ENCODE measurements at regions not wholly inside any gene's neighbourhood (a gene's known extent, or its start where the extent isn't known, plus 50 kb on each side); places are given as distances from the start of the nearest gene placed in this dataset.

GRCh38 chr17:34841467-34841866, 119.8 kb downstream of the CCT6B start:
- no peak for ATAC-seq
- Histone ChIP-seq H3K9me3 (no peaks in the 10 kb centered on the region), H3K4me1 (ENCODE audit: low read depth) (no peaks in the 10 kb centered on the region), H3K36me3 (ENCODE audit: low read depth) (no peaks in the 10 kb centered on the region), H3K4me3 (no peak overlapping the region)
- no peak for DNase-seq
- intact Hi-C loops (cut with DNase I, micrococcal nuclease): no loop called here
- TF ChIP-seq CTCF (IDR thresholded peaks at IDR 0.05): no peak

DNA sequence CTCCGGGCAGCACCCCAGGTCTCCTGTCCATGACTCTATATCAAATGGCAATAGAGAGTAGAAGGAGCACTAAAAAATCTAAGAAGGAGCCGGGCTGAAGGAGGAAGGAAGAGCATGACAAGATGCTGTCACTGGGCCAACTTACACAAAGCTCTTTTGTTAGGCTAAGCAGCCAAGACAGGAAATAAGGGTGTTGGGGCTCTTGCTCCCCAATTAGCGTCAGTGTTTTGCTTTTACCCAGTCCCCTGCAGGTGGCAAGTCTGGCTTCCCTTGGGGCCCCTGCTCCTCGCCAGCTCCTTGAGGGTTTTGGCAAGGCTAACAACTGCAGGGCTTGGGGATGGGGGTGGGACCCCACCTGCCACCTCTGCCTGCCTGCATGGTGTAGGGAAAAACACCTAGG, 120.5 kb downstream of the CCT6B start:
- no peak for TF ChIP-seq CTCF (IDR thresholded peaks at IDR 0.05)
- no peak overlapping the region for H3K4me3 ChIP-seq
- no peaks in the 10 kb centered on the region for H3K36me3 ChIP-seq (ENCODE audit: low read depth)
- H3K4me1 ChIP-seq (ENCODE audit: low read depth): no peaks in the 10 kb centered on the region
- intact Hi-C loops (cut with DNase I, micrococcal nuclease): no loop called here
- peak in 1 of 3 donors; percentile 1 for DNase-seq
- ATAC-seq: no peak
- no peaks in the 10 kb centered on the region for H3K9me3 ChIP-seq

GRCh38 chr17:34837876-34838478, 123.3 kb downstream of the CCT6B start:
- ATAC-seq (no peak), DNase-seq (no peak)
- Histone ChIP-seq H3K4me3 (no peak overlapping the region), H3K9me3 (no peaks in the 10 kb centered on the region), H3K4me1 (ENCODE audit: low read depth) (no peaks in the 10 kb centered on the region), H3K36me3 (ENCODE audit: low read depth) (no peaks in the 10 kb centered on the region)
- no peak for TF ChIP-seq CTCF (IDR thresholded peaks at IDR 0.05)
- intact Hi-C loops (cut with DNase I, micrococcal nuclease): no loop called here

DNA sequence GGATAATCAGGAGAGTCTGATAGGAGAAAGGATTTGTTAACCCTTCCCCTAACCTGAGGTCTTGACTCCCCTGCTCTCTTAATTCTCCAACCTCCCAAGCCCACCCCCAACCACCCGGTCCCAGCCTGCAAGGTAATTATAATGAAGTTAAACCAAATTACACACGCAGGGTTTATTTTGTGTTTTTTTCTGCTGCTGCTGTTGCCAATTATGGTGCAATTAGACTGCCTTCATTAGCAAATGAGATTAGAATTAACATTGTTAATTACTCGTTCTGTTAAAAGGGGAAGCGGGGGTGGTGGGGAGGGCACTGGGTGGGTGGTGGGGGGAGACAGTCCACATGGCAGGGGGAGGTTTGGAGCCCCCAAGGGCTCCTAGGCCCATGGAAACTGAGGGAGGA, 128.9 kb downstream of the CCT6B start:
- intact Hi-C loops (cut with DNase I, micrococcal nuclease): no loop called here
- Histone ChIP-seq H3K4me3 (no peak overlapping the region), H3K4me1 (ENCODE audit: low read depth) (no peaks in the 10 kb centered on the region), H3K36me3 (ENCODE audit: low read depth) (no peaks in the 10 kb centered on the region), H3K9me3 (no peaks in the 10 kb centered on the region)
- no peak for ATAC-seq
- no peak for DNase-seq
- TF ChIP-seq CTCF (IDR thresholded peaks at IDR 0.05): no peak

DNA sequence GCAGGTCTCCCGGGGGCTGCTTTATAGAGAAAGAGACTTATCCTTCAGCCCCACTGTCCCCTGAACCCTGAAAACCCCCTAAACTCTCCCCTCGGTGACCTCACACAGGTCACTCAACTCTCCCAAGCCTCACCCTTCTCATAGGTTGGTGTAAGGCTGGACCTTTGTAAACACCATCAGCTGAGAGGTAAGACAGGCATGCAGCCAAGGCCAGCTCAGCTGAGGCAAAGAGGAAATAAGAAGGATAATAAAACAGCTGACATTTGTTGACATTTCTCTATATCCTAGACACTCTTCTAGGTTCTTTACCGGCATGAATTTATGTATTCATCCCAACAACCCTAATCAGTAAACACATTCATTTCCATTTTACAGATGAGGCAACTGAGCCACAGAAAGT, 134.3 kb downstream of the CCT6B start:
- intact Hi-C loops (cut with DNase I, micrococcal nuclease): no loop called here
- H3K4me3 ChIP-seq: no peak overlapping the region
- ATAC-seq (peak; percentile 56), DNase-seq (peak in 2 of 3 donors; percentile 30 to 54)
- no peaks in the 10 kb centered on the region for H3K4me1 ChIP-seq (ENCODE audit: low read depth)
- no peaks in the 10 kb centered on the region for H3K9me3 ChIP-seq
- no peak for TF ChIP-seq CTCF (IDR thresholded peaks at IDR 0.05)
- no peaks in the 10 kb centered on the region for H3K36me3 ChIP-seq (ENCODE audit: low read depth)

DNA sequence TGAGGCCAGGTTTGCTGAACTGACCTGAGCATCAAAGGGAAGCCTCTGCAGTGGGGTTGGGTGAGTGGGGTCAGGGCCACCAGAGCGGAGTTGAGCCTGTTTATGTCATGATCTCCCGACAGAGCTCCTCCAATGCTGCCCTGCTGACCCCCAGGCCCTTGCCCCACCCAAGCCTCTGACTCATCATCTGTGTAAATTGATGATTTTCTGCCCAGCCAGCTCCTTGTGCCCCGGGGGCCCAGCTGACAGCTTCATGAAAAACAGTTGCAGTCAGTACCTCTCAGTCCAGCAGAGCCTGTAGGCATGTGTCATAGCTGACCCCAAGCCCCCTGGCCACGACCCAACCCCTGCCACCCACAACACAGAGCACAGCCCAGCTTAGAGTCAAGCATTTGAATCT, 134.9 kb downstream of the CCT6B start:
- no peak for TF ChIP-seq CTCF (IDR thresholded peaks at IDR 0.05)
- no peaks in the 10 kb centered on the region for H3K9me3 ChIP-seq
- intact Hi-C loops (cut with DNase I, micrococcal nuclease): no loop called here
- H3K4me3 ChIP-seq: no peak overlapping the region
- H3K4me1 ChIP-seq (ENCODE audit: low read depth): no peaks in the 10 kb centered on the region
- DNase-seq: no peak
- no peak for ATAC-seq
- no peaks in the 10 kb centered on the region for H3K36me3 ChIP-seq (ENCODE audit: low read depth)
